HG03439 (cell line): ENCODE measurements at regions not wholly inside any gene's neighbourhood (a gene's known extent, or its start where the extent isn't known, plus 50 kb on each side); places are given as distances from the start of the nearest gene placed in this dataset.

Experiments used
- ATAC-seq: cut with Tn5 transposase; IDR thresholded peaks from one replicate; pipeline ENCODE4 v1.9.1; 2021; ENCODE audit warnings: mild to moderate bottlenecking, moderate library complexity; ENCODE audit not compliant: unreplicated experiment

DNA sequence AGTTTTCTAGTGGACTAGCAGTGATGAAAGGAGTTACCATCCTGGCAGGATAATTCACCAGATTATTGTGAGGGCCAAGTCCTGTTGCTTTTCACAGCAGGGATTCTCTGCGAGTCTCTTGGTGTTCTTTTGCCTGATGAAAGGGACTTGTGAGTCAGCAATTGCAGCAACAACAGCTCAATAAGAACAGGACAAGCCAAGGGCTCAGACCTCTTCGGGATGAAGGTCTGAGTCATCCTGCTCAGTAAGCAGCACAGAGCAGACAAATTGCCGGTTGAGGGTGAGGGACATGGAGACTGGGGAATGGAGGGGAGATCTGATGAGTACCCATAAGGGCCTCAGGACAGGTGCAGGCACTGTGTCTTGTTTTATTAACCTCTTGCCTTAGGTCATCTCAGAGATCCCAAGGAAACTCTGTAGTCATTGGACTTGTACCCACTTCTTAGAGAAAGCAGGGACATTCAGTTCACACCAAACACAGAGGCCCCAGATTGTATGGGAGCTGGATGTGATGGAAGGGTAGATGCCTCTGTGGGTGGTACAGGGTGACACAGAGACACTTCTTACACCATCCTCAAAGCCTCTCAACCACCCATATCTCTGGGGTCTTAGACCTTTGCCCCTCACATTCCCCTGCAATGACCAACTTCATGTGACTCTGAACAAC, 173.8 kb upstream of the TLE3 start:
- ATAC-seq: no peak

DNA sequence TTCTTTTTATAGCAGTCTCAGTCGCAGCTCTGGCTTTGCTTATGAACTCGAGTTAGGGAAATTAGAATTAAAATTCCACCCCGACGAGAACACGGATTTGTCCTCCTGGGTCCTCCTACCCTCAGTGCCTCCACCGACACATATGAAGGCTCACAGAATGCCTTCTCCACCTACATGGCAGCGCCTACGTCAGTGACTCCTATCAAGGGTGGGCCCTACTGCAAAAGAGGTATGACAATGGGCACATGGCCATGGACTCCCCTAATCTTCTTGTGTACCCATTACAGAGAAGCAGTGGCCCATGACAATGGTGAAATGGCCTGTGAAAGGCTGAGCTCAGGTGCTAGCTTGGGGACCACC, 173.0 kb upstream of the TLE3 start:
- no peak for ATAC-seq

DNA sequence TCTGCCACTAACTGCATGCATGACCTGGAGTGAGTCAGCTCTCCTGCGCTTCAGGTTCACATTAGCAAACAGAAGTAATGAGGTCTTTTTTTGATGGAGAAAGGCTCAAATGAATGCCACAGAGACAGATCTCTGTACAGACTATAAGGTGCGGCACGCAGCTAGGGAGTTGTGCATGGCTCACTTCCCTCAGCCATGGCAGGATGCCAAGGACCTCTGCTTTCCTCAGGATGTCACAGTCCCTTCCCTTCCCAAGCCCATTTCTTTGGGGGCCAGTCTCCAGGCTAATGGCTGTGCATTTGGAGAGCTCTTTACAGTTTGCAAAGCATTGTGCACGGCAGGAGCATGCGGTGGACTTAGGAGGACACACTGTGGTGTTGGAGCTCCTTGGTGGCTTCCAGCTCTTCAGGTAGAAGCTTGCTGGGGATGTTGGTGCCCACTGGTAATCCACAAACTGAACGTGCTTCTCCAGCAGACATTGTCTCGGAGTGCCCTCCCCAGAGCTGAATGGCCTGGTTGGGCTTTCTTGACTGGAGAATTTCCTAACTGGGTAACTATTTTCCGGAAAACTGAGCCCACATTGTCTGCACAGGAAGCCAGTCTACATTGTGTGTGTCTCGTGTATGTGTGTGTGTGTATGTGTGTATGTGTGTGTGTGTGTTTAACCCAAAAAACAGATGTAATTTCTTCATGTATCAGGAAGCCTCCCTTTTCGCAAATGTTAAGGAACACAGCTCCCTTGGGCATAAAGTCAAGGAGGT, 172.5 kb upstream of the TLE3 start:
- no peak for ATAC-seq

DNA sequence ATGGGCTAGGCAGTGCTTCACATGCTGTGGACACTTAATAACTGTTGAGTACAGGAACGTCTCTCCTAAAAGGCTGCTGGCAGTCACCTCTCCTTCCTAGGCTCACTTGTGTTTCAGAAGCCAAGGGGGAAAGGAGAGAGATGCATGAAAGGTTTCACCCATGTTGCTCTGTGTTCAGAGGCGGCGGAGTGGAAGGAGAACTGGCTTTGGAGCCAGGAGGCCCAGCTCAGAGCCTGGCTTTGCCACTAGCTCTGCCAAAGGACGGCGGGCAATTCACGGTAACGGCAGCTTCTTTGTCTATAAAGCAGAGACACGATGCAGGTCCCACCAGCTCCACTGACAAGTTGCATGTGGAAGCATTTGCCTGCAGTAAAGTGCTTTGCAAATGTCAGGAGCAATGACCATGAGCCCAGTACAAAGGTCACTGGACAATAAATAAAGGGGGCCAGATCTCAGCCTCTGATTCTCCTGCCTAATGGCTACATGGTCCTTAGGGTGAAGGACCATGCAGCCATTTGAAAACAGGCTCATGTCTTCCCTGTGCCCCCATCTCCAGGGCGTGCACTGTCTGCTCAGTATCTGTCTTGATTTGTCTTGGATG, 171.7 kb upstream of the TLE3 start:
- ATAC-seq: no peak

DNA sequence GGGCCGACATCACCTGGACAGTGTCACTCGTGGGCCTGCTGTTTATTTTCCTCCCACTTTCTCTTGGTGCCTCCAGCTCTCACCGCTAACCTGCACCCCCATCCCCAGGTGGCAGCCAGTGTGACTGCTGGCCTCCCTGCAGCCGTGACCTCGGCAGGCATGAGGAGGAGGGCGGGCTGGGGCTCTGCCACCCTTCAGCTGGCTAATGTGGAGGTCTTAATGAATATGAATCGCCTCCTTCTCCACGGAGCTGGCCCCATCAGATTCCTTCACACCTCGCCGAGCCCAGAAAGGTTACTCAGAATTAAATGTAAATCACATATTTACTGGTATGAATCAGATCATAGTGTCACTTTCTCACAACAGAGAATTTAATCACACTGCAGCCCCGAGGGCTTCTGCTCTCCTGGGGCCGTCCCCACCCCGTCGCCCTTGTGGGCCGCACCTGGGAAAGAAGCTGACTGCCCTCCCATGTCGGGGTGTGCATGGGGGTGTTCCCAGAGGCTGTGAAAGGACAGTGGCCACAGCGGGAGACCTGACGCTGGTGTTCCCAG, 171.1 kb upstream of the TLE3 start:
- no peak for ATAC-seq

DNA sequence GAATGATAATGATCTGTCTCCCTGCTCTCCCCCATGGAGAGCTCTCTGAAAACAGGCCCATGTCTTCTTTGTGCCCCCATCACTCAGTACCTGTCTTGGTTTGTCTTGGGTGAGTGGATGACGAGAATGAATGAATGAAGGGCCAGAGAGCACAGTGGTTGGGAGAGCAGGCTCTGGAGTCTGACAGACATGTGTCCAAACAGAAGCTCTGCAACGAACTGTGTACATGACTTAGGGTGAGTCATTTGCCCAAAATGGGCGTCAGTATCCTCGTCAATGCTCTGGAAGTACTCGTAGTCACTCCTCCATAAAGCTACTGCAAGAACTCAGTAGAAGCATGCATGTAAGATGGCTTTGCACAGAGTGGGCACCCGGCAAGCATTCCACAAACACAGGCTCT, 170.2 kb upstream of the TLE3 start:
- ATAC-seq: no peak

DNA sequence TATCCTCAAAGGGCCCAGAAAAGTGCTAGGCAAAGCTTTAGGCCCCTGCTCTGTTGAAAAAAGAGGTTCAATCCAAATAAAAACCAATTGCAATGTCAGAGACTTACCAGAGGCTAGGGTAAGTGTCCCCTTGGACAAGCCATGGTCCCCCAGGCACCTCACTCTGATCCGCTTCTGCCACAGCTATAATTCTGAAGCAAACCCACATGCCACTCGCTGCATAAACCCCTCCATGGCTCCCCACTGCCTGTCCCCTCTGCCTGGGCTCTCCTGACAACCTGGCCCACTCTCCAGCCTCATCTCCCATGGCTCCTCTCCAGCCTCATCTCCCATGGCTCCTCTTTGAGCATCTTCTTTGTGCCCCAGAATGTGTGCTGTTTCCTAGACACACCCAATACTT, 169.6 kb upstream of the TLE3 start:
- no peak for ATAC-seq

DNA sequence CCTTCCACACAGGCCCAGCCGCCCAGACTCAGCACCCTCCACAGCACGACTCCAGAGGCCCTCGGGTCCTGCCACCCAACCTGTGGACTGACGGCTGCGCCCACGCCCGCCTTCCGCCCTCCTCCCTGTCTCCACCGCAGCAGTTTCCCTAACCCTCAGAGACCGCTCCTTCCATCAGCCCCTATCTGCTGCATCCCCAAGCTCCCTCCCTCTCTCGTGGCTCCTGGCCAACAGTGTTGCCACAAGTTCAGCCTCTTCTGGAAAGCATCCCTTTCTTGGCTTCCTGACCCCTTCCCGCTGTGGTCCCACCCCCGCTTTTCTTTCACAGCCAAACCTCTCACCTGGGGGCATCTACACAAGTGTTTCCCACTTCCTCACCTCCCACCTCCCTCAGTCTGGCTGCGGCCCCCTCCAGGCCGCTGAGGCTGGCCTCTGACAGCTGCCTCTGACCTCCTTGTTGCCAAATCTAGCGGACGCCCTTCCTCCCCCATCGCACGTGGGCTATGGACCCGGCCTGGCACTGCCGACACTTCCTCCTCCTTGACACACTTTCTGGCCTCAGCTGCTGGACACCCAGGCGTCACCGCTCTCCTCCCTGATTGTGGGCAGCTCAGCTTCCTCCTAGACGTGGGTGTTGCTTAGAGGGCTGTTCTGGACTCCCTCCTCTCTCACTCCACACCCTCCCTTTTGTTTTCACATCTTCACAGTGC, 168.8 kb upstream of the TLE3 start:
- ATAC-seq: no peak

DNA sequence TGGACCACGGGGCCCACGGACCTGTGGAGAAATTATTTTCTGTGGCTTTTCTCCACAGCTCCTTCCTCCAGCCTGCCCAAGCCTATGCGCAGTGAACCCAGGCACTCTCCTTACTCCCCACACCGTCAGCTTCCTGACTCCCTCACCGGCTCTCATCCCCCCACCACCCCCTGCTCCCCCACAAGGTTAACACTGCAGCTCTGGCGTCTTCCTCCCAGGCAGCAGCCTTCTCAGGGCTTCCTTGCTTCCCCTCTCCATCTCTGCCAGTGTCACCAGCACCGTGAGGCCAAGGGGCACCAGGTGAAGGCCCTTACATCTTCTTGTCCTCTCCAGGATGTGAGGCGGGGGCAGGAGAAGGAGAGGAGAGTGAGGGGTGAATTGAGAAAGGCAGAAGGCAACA, 168.3 kb upstream of the TLE3 start:
- ATAC-seq: no peak

DNA sequence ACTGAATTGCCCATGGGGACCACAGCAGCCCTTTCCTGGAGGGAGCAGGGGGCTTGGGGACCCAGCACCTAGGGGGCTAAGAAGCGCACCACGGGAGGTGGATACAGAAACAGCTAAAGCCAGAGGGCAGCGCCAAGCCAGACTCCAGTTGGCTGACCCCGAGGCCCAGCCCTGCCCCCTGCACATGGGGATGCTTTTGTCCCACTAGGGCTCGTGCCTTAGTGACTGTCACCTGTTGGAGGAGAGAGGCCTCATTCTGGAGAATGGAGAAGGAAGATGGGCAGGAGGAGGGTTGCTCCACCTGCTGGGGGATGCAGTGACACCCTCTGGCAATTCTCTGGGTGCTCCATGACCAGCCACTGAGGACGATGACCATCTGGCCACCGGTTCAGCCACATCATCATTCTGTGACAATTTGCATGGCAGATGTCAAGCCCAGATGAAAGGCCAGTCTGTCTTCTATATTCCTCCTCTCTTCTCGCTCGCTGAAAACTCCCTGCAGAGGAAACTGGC, 167.8 kb upstream of the TLE3 start:
- no peak for ATAC-seq

DNA sequence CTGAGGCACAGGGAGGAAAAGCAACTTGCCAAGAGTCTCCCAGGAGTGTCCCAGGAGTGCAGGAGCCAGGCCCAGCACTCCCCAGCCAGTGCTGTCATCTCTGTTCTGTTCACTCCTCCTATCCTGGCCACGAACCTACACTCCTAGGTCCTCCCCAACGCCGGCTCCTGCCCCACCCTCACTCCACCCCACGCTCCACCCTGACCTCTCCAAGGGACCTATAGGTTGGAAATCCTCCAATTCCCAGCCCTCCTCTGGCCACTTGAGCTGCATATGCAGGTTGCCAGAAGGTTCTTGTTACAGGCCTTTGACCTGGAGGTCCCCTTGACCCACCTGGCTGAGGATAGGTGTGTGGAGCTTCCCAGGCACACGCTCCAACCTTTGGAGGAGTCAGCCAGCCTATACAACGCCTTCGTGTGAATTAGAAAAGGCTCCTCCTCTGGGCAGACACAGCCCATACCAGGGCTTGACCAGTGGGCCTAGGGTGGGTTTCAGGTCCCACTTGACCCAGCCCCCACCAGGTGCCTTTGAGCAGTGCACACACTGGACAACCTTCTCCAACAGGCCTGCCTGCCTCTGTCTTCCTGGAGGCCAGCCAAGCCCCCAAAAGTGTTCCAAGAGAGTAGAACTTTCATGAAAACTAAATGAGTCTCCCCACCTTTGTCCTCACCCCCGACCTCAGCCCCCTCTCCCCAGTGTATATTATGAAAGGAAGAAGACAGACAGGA, 167.2 kb upstream of the TLE3 start:
- no peak for ATAC-seq

DNA sequence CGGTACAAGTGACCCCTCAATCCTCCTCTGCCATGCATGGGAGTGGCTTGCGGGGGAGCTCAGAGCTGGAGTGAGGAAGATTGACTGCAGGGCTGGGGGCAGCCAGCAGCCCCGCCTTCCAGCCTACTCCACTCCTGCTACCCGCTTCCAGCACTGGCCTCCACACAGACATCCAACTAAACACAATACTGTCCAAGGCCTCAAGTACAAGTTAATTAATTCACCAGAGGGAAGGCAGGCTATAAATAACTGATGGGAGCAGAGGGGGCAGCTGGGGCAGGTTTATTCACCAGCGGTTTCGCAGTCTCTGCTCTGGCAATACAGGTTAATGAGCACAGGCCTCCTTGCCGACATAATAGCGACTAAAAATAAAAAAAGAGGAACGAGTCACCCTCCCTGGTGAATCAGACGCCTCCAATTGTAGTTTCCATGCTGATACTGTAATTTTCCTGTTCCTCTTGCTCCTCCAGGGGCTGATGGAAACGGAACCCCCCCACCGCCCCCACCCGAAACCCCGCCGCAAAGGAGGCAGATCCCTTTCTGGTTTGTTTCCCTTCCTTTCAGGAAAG, 166.4 kb upstream of the TLE3 start:
- no peak for ATAC-seq

DNA sequence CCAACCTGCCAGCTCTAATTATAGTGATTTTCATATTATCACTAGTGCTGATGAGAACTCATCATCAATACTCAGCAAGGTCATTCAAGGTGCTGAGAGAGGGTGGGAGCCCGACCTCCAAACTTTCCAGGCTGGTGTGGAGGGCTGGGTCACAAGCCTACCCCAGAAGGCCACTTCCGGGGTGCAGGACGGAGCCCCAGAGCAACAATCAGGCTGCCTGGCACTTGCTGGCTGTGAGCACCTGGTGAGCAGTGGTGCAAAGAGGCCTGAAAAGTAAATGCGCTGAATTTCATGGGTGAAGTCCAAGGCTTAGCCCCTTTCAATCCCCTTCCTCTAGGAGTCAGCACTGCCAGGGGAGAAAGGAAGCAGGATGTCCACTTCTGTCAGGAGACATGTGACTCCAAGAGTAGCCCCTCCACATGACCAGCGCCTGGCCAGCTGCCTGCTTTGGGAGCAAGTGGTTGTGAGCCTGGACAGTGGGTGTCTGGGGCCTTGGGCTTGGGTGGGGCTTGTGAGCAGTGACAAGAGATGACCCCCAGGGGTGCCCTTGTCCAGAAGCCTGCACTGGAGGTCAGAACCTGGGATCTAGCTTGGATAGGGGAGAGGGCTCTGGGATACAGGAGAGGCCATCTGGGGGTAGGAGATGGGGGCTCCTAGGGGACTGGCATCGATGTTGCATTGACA, 165.0 kb upstream of the TLE3 start:
- no peak for ATAC-seq

DNA sequence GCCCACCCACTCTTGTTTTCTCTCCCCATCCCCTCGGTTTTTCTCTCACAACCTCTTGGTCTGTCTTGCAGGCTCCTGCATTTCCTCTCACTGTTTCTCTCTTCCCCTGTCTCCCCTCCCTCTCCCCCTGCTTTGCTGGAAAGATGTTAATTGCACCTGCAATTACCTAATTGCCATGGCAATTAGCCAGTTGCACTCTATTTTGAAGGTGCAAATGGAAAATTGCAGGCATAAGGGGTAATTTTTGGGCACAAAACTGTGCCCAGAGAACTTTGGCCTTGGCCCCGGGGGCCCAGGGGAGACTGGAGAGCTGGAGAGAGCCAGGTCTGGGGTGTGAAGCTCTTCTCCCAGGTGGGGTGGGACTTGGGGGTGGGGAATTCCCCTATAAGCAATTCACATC, 164.5 kb upstream of the TLE3 start:
- no peak for ATAC-seq

DNA sequence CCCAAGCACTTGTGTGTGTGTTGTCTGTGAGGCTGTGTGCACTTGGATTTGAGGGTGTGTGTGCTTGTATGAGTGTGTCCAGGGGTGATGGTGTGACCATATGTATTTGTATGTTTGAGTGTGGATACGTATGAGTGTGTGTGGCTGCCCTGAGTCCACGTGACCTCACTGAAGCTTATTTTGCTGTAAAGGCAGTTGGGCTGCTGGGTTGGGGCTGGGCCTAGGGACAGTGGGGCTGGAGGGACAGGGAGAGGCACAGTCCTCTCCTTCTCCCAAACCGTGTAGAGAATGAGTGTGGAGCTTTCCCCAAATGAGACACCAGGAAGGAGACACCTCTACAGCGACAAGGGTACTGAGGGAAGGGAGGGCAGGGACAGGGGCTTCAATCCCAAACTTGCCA, 163.4 kb upstream of the TLE3 start:
- no peak for ATAC-seq

DNA sequence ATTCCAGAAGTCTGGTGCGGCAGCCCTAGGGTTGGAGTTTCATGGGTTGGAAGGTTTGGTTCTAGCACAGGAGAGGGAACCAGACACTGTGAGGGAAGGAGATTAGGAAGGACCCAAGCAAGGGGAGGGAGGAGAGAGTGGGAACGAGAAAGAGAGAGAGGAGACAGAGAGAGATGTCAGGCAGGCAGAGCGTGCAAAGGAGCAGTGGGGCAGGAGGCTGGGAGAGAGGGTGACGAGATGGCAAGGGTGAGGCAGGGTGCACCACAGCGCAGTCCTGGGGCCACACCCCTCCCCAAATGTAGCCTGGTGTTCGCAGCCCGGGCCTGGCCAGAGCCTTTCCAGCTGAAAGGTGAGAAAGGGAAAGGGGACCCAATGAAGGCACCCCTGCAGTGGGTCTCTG, 162.9 kb upstream of the TLE3 start:
- ATAC-seq: no peak

DNA sequence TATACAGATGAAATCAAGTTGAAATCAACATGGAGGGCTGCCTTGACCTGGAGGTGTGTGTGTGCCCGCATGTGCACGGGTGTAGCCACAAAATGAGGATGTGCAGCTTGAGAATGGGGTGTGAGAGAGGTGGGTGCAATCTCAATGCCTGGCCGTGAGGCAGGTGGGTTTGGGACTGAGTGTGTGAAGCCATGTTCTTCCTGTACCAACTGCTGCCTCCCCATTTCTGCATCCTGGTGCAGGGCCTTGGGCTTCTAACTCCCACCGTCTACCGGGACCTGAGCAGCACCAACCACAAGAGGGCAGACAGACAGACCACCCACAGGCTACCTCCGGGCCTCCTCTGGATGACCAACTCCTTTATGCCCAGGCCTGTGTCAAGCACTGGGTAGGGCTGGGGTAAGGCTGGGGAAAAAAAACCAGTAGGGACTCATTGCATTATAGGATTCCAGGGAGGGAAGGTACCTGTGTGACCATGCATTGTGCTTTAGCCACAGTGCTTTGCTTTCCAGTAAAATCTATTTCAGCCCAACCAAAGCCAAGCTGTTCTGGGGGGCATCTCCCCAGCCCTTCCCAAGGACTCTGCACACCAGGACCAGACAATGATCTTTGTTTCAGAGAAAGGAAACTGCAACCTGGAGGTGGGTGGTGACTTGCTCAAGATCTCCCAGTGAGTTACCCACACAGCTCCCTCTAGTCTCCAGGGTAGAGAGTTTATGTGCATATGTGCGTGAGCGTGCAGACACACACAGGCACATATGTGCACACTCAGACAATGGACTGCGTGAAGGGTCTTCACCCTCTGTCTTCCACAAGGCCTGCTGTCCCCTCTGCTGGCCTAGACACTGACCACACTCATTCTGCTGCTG, 162.2 kb upstream of the TLE3 start:
- no peak for ATAC-seq

DNA sequence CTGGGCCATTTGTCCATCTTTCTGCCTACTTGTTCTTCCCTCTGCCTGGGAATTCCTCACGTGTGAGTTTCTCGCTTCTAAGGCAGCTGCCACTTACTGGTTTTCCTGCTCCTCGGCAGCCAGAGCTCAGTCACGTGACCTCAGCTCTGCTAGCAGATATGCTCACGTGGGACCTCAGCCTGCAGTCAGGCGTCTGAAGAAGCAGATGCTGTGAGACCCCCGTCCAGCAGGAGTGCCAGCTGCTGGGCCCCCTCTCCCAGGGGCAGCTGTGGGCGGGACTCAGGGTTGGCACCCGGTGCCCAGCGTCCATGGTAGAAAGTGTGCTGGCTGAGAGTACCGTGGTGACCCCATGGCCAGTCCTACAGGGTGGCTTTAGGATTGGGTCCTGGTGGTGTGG, 161.3 kb upstream of the TLE3 start:
- ATAC-seq: no peak
